COLO668 (cell line): ENCODE measurements at regions not wholly inside any gene's neighbourhood (a gene's known extent, or its start where the extent isn't known, plus 50 kb on each side); places are given as distances from the start of the nearest gene placed in this dataset.
"Not testable (repeated sequence)": the region's sequence is repeated elsewhere in the genome, so short reads cannot be mapped to it uniquely, and the experiment has no call there.

Experiments used
- DNase-seq: peaks from one replicate; lab custom pipeline; 2025; ENCODE audit not compliant: unreplicated experiment; lab: John Stamatoyannopoulos, UW

- no peak for DNase-seq
Observed at GRCh38 chr12:76653342-76653741, 93.8 kb upstream of the OSBPL8 start.

GRCh38 chr12:76664731-76665130 lies 99.2 kb upstream of the ZDHHC17 start:
- DNase-seq = no peak

GRCh38 chr12:76666290-76666835 lies 97.6 kb upstream of the ZDHHC17 start:
- DNase-seq = no peak

- DNase-seq = no peak
Observed at GRCh38 chr12:76669981-76670380, 93.9 kb upstream of the ZDHHC17 start.

GRCh38 chr12:76670776-76671175 lies 93.1 kb upstream of the ZDHHC17 start:
- DNase-seq = no peak

GRCh38 chr12:76674669-76675315 lies 89.1 kb upstream of the ZDHHC17 start:
- DNase-seq = no peak

GRCh38 chr12:76676261-76676660 lies 87.7 kb upstream of the ZDHHC17 start:
- not testable (repeated sequence) for DNase-seq

GRCh38 chr12:76678992-76679391 lies 84.9 kb upstream of the ZDHHC17 start:
- DNase-seq = no peak

- no peak for DNase-seq
Observed at GRCh38 chr12:76679778-76680177, 84.1 kb upstream of the ZDHHC17 start.

GRCh38 chr12:76680940-76681339 lies 83.0 kb upstream of the ZDHHC17 start:
- DNase-seq = no peak

- DNase-seq = no peak
Observed at GRCh38 chr12:76685246-76685678, 78.7 kb upstream of the ZDHHC17 start.

GRCh38 chr12:76687981-76688380 lies 75.9 kb upstream of the ZDHHC17 start:
- DNase-seq = no peak

- no peak for DNase-seq
Observed at GRCh38 chr12:76688631-76689030, 75.3 kb upstream of the ZDHHC17 start.

- DNase-seq = no peak
Observed at GRCh38 chr12:76690921-76691700, 72.8 kb upstream of the ZDHHC17 start.

- DNase-seq = no peak
Observed at GRCh38 chr12:76692846-76693245, 71.1 kb upstream of the ZDHHC17 start.

- DNase-seq = no peak
Observed at GRCh38 chr12:76694369-76694768, 69.5 kb upstream of the ZDHHC17 start.

- no peak for DNase-seq
Observed at GRCh38 chr12:76696186-76696585, 67.7 kb upstream of the ZDHHC17 start.

GRCh38 chr12:76697849-76698248 lies 66.1 kb upstream of the ZDHHC17 start:
- DNase-seq = no peak

- no peak for DNase-seq
Observed at GRCh38 chr12:76698316-76698715, 65.6 kb upstream of the ZDHHC17 start.

GRCh38 chr12:76698966-76699365 lies 64.9 kb upstream of the ZDHHC17 start:
- no peak for DNase-seq

- no peak for DNase-seq
Observed at GRCh38 chr12:76701690-76702089, 62.2 kb upstream of the ZDHHC17 start.

GRCh38 chr12:76702946-76703345 lies 61.0 kb upstream of the ZDHHC17 start:
- DNase-seq = no peak
